Thyroid gland (tissue), 4 donors: ENCODE measurements at regions not wholly inside any gene's neighbourhood (a gene's known extent, or its start where the extent isn't known, plus 50 kb on each side); places are given as distances from the start of the nearest gene placed in this dataset.

Experiments
- DNase-seq, 2 donors: peaks; one replicate each; pipeline ENCODE4 v3.0.0-alpha.2; 2019
- H3K27ac ChIP-seq, 3 donors: fragments of 200-600 bp; sonication (generic); 1 replicate in 2 of 3; 2 replicates in 1 of 3; pipeline ENCODE4 v1.5.1; 2016 to 2019; ENCODE audit warnings: mild to moderate bottlenecking in 1 of 3, moderate library complexity in 1 of 3
- H3K27me3 ChIP-seq: fragments of 200-600 bp; sonication (generic); one replicate; pipeline ENCODE4 v1.5.1; 2019
- H3K36me3 ChIP-seq, 2 donors: fragments of 200-600 bp; sonication (generic); one replicate each; pipeline ENCODE4 v1.5.1; 2016 to 2019
- H3K4me1 ChIP-seq, 2 donors: fragments of 200-600 bp; sonication (generic); one replicate each; pipeline ENCODE4 v1.5.1; 2017 to 2019
- H3K4me3 ChIP-seq, 3 donors: fragments of 200-600 bp; sonication (generic); replicated peaks in 1 of 3; 1 replicate in 2 of 3; 2 replicates in 1 of 3; pipeline ENCODE4 v1.5.1; 2016; ENCODE audit warnings: mild to moderate bottlenecking in 1 of 3
- H3K9me3 ChIP-seq: fragments of 200-600 bp; sonication (generic); one replicate; pipeline ENCODE4 v1.5.1; 2017
- CTCF ChIP-seq, 6 experiments: fragments of 200-600 bp in 3 of 6; fragments of 450-650 bp in 3 of 6; sonication (generic) in 3 of 6; IDR thresholded peaks; one replicate each; pipeline ENCODE4 v1.5.1; 2016 to 2019; ENCODE audit warnings: antibody characterized with exemption in 6 of 6, mild to moderate bottlenecking in 2 of 6, inconsistent platforms in 1 of 6, moderate library complexity in 1 of 6
- POLR2A ChIP-seq, 2 donors: fragments of 450-650 bp; IDR thresholded peaks; one replicate each; pipeline ENCODE4 v1.6.1; 2017; ENCODE audit warnings: antibody characterized with exemption in 2 of 2, mild to moderate bottlenecking in 2 of 2, moderate library complexity in 1 of 2
- WGBS, 2 donors: methylation state at CpG; one replicate each; pipeline ENCODE4 v1.1.5; 2017; 5-methylcytosine and 5-hydroxymethylcytosine counted together
- intact Hi-C: fragments of 100-400 bp; cut with DNase I; formaldehyde crosslinking; loops from one replicate; pipeline ENCODE4 v1.15.1; 2023

DNA sequence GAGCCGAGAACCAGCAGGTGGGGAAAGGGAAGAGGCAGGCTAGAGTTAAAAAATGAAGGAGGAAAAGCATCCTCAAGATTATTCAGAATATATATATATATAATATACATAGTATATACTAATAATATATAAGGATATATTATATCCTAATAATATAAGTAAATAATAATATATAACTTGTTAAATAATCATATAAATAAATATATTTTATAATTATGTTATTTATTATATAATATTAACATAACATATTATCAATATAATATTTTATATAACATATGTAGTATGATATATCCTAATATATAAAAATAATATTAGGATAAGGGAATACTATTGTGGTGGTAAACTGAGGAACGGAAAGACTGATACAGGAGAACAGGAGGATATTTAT lies 171.8 kb downstream of the TRIM27 start:
- Histone ChIP-seq H3K27me3 (no peaks in the 10 kb centered on the region), H3K9me3 (no peaks in the 10 kb centered on the region)
- intact Hi-C loops = no loop called here

DNA sequence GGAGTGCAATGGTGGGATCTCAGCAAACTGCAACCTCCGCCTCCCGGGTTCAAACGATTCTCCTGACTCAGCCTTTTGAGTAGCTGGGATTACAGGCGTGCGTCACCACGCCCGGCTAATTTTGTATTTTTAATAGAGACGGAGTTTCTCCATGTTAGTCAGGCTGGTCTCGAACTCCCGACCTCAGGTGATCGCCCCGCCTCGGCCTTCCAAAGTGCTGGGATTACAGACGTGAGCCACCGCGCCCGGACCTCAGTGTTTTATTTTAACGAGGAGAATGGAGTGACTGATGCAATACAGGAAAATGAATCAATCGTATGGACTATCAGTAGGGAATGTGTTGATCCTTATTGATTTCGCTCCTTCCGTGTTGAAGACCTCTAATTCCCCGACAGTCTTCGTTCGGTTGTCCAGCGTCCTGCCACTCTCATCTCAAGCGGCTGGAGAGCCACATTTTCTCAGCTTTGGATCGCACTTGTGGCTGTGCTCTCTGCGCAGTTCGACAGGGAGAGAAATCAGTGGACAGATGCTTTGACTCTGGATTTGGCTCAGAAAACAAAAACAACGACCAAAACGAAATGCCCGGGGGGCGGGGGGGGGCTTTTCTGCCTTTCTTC lies 166.2 kb downstream of the TRIM27 start:
- WGBS, 2 donors = 21 to 27% methylated on average over 33 of the region's 33 CpGs
- TF ChIP-seq CTCF (IDR thresholded peaks at IDR 0.05) (no peak), POLR2A (IDR thresholded peaks at IDR 0.05) (no peak)
- no peaks in the 10 kb centered on the region for H3K4me1 ChIP-seq
- H3K36me3 ChIP-seq = no peaks in the 10 kb centered on the region
- H3K9me3 ChIP-seq = no peaks in the 10 kb centered on the region
- no peak overlapping the region for H3K4me3 ChIP-seq
- no peak overlapping the region for H3K27ac ChIP-seq
- DNase-seq = no peak
- no peaks in the 10 kb centered on the region for H3K27me3 ChIP-seq
- intact Hi-C loops = no loop called here

More for the DNA sequence above, 171.8 kb downstream of the TRIM27 start:
- H3K36me3 ChIP-seq = no peaks in the 10 kb centered on the region
- TF ChIP-seq CTCF (IDR thresholded peaks at IDR 0.05) = no peak
- TF ChIP-seq POLR2A (IDR thresholded peaks at IDR 0.05) = no peak
- H3K4me1 ChIP-seq = no peaks in the 10 kb centered on the region
- WGBS, 2 donors = 70 to 76% methylated on average over 2 of the region's 2 CpGs
- H3K4me3 ChIP-seq = no peak overlapping the region
- DNase-seq = no peak
- no peak overlapping the region for H3K27ac ChIP-seq

GRCh38 chr6:28758046-28758817 lies 165.6 kb downstream of the TRIM27 start:
- peaks cover 5% of the 10 kb centered on the region for H3K27me3 ChIP-seq
- no peak for TF ChIP-seq POLR2A (IDR thresholded peaks at IDR 0.05)
- no peak for TF ChIP-seq CTCF (IDR thresholded peaks at IDR 0.05)

GRCh38 chr6:28758818-28759235 lies 165.0 kb downstream of the TRIM27 start:
- H3K27ac ChIP-seq = no peak overlapping the region
- WGBS, 2 donors = 62 to 69% methylated on average over 6 of the region's 6 CpGs
- no peak for DNase-seq
- H3K9me3 ChIP-seq = no peaks in the 10 kb centered on the region
- no peaks in the 10 kb centered on the region for H3K36me3 ChIP-seq
- H3K27me3 ChIP-seq = peaks cover 11% of the 10 kb centered on the region
- intact Hi-C loops = no loop called here
- no peaks in the 10 kb centered on the region for H3K4me1 ChIP-seq
- TF ChIP-seq CTCF (IDR thresholded peaks at IDR 0.05) = no peak
- TF ChIP-seq POLR2A (IDR thresholded peaks at IDR 0.05) = no peak
- H3K4me3 ChIP-seq = no peak overlapping the region

More at GRCh38 chr6:28758046-28758817, 165.6 kb downstream of the TRIM27 start:
- Histone ChIP-seq H3K4me3 (no peak overlapping the region), H3K9me3 (no peaks in the 10 kb centered on the region), H3K36me3 (no peaks in the 10 kb centered on the region), H3K4me1 (no peaks in the 10 kb centered on the region), H3K27ac (no peak overlapping the region)
- intact Hi-C loops = no loop called here
- DNase-seq = no peak
- WGBS, 2 donors = 23% methylated on average over 19 of the region's 19 CpGs

- Histone ChIP-seq H3K27me3 (peaks cover 36% of the 10 kb centered on the region), H3K36me3 (no peaks in the 10 kb centered on the region), H3K4me1 (no peaks in the 10 kb centered on the region), H3K27ac (no peak overlapping the region), H3K9me3 (no peaks in the 10 kb centered on the region), H3K4me3 (no peak overlapping the region)
- intact Hi-C loops = no loop called here
- TF ChIP-seq POLR2A (IDR thresholded peaks at IDR 0.05) = no peak
- no peak for TF ChIP-seq CTCF (IDR thresholded peaks at IDR 0.05)
- WGBS, 2 donors = 22 to 33% methylated on average over 27 of the region's 27 CpGs
- no peak for DNase-seq
Observed at GRCh38 chr6:28764014-28764723, 159.6 kb downstream of the TRIM27 start.
